ENCODE measurements at regions not wholly inside any gene's neighbourhood (a gene's known extent, or its start where the extent isn't known, plus 50 kb on each side); places are given as distances from the start of the nearest gene placed in this dataset.
A peak's percentile ranks its signal among the peaks of the same experiment; 100 is the strongest.

GRCh38 chr11:131038597-131038996, 122.3 kb upstream of the SNX19 start:
- H2AK5ac ChIP-seq (ENCODE audit: low read length): no peak overlapping the region
- H3K4ac ChIP-seq (ENCODE audit: low read depth, low read length): no peak overlapping the region
- H3K36me3 ChIP-seq (ENCODE audit: control insufficient read depth, insufficient read depth, low read length): no peaks in the 10 kb centered on the region
- H3K9ac ChIP-seq (ENCODE audit: low read length): no peak overlapping the region
- no peak overlapping the region for H4K5ac ChIP-seq (ENCODE audit: low read length)
- H3K23ac ChIP-seq (ENCODE audit: low read length): no peak overlapping the region
- no peak overlapping the region for H4K8ac ChIP-seq (ENCODE audit: low read depth, low read length)
- H2BK120ac ChIP-seq (ENCODE audit: low read depth, low read length): no peak overlapping the region
- WGBS (ENCODE audit: extremely low coverage, insufficient coverage, low lambda C conversion rate): no CpG with 5 or more reads among the region's 5 CpGs
- H2BK5ac ChIP-seq (ENCODE audit: low read length): no peak overlapping the region
- no peak overlapping the region for H3K18ac ChIP-seq (ENCODE audit: low read length)
- no peak overlapping the region for H3K4me3 ChIP-seq (ENCODE audit: low read length)
- peak; percentile 64 for DNase-seq
- H3K4me1 ChIP-seq (ENCODE audit: control insufficient read depth, low read depth, low read length): no peaks in the 10 kb centered on the region
- H3K27me3 ChIP-seq (ENCODE audit: insufficient read depth, low read length, poor library complexity): no peaks in the 10 kb centered on the region
- no peak overlapping the region for H3K4me2 ChIP-seq (ENCODE audit: low read length)
- H3K27ac ChIP-seq (ENCODE audit: low read depth, low read length): no peak overlapping the region
- no peak overlapping the region for H2BK15ac ChIP-seq (replicated peaks; ENCODE audit: low read depth)
- H3K79me2 ChIP-seq (ENCODE audit: control insufficient read depth, insufficient read depth, low read length): no peaks in the 10 kb centered on the region
- H3K56ac ChIP-seq (ENCODE audit: low read length): no peak overlapping the region
- H3K79me1 ChIP-seq (ENCODE audit: low read length): no peaks in the 10 kb centered on the region

- Histone ChIP-seq H2AK5ac (ENCODE audit: low read length) (no peak overlapping the region), H3K4me2 (ENCODE audit: low read length) (no peak overlapping the region), H3K23ac (ENCODE audit: low read length) (no peak overlapping the region), H3K27me3 (ENCODE audit: insufficient read depth, low read length, poor library complexity) (no peaks in the 10 kb centered on the region), H2BK120ac (ENCODE audit: low read depth, low read length) (no peak overlapping the region), H2BK5ac (ENCODE audit: low read length) (no peak overlapping the region), H3K36me3 (ENCODE audit: control insufficient read depth, insufficient read depth, low read length) (no peaks in the 10 kb centered on the region), H3K4me1 (ENCODE audit: control insufficient read depth, low read depth, low read length) (no peaks in the 10 kb centered on the region), H4K8ac (ENCODE audit: low read depth, low read length) (no peak overlapping the region), H3K79me1 (ENCODE audit: low read length) (no peaks in the 10 kb centered on the region), H3K79me2 (ENCODE audit: control insufficient read depth, insufficient read depth, low read length) (no peaks in the 10 kb centered on the region), H2BK15ac (replicated peaks; ENCODE audit: low read depth) (no peak overlapping the region), H3K56ac (ENCODE audit: low read length) (no peak overlapping the region), H3K9ac (ENCODE audit: low read length) (no peak overlapping the region), H4K5ac (ENCODE audit: low read length) (no peak overlapping the region), H3K27ac (ENCODE audit: low read depth, low read length) (no peak overlapping the region), H3K18ac (ENCODE audit: low read length) (no peak overlapping the region), H3K4me3 (ENCODE audit: low read length) (no peak overlapping the region), H3K4ac (ENCODE audit: low read depth, low read length) (no peak overlapping the region)
- DNase-seq: no peak
- no CpG with 5 or more reads among the region's 5 CpGs for WGBS (ENCODE audit: extremely low coverage, insufficient coverage, low lambda C conversion rate)
Observed at GRCh38 chr11:131041331-131042040, 125.2 kb upstream of the SNX19 start.

GRCh38 chr11:131042041-131042390, 125.7 kb upstream of the SNX19 start:
- Histone ChIP-seq H3K4me1 (ENCODE audit: control insufficient read depth, low read depth, low read length) (no peaks in the 10 kb centered on the region), H3K56ac (ENCODE audit: low read length) (no peak overlapping the region), H3K79me2 (ENCODE audit: control insufficient read depth, insufficient read depth, low read length) (no peaks in the 10 kb centered on the region), H2AK5ac (ENCODE audit: low read length) (no peak overlapping the region), H2BK15ac (replicated peaks; ENCODE audit: low read depth) (no peak overlapping the region), H3K4me2 (ENCODE audit: low read length) (no peak overlapping the region), H3K79me1 (ENCODE audit: low read length) (no peaks in the 10 kb centered on the region), H3K27ac (ENCODE audit: low read depth, low read length) (no peak overlapping the region), H3K18ac (ENCODE audit: low read length) (no peak overlapping the region), H3K27me3 (ENCODE audit: insufficient read depth, low read length, poor library complexity) (no peaks in the 10 kb centered on the region), H3K23ac (ENCODE audit: low read length) (no peak overlapping the region), H3K4me3 (ENCODE audit: low read length) (no peak overlapping the region), H3K9ac (ENCODE audit: low read length) (no peak overlapping the region), H4K5ac (ENCODE audit: low read length) (no peak overlapping the region), H3K36me3 (ENCODE audit: control insufficient read depth, insufficient read depth, low read length) (no peaks in the 10 kb centered on the region), H2BK120ac (ENCODE audit: low read depth, low read length) (no peak overlapping the region), H3K4ac (ENCODE audit: low read depth, low read length) (no peak overlapping the region), H4K8ac (ENCODE audit: low read depth, low read length) (no peak overlapping the region), H2BK5ac (ENCODE audit: low read length) (no peak overlapping the region)
- no CpG with 5 or more reads among the region's 1 CpG for WGBS (ENCODE audit: extremely low coverage, insufficient coverage, low lambda C conversion rate)
- no peak for DNase-seq

- Histone ChIP-seq H3K27ac (ENCODE audit: low read depth, low read length) (no peak overlapping the region), H2BK5ac (ENCODE audit: low read length) (no peak overlapping the region), H2BK120ac (ENCODE audit: low read depth, low read length) (no peak overlapping the region), H2AK5ac (ENCODE audit: low read length) (no peak overlapping the region), H3K4me3 (ENCODE audit: low read length) (no peak overlapping the region), H3K4me1 (ENCODE audit: control insufficient read depth, low read depth, low read length) (no peaks in the 10 kb centered on the region), H3K4me2 (ENCODE audit: low read length) (no peak overlapping the region), H2BK15ac (replicated peaks; ENCODE audit: low read depth) (no peak overlapping the region), H3K23ac (ENCODE audit: low read length) (no peak overlapping the region), H4K8ac (ENCODE audit: low read depth, low read length) (no peak overlapping the region), H3K27me3 (ENCODE audit: insufficient read depth, low read length, poor library complexity) (no peaks in the 10 kb centered on the region), H3K79me2 (ENCODE audit: control insufficient read depth, insufficient read depth, low read length) (no peaks in the 10 kb centered on the region), H3K36me3 (ENCODE audit: control insufficient read depth, insufficient read depth, low read length) (no peaks in the 10 kb centered on the region), H4K5ac (ENCODE audit: low read length) (no peak overlapping the region), H3K4ac (ENCODE audit: low read depth, low read length) (no peak overlapping the region), H3K9ac (ENCODE audit: low read length) (no peak overlapping the region), H3K79me1 (ENCODE audit: low read length) (no peaks in the 10 kb centered on the region), H3K56ac (ENCODE audit: low read length) (no peak overlapping the region), H3K18ac (ENCODE audit: low read length) (no peak overlapping the region)
- no peak for DNase-seq
- no CpG with 5 or more reads among the region's 1 CpG for WGBS (ENCODE audit: extremely low coverage, insufficient coverage, low lambda C conversion rate)
Observed at GRCh38 chr11:131043251-131043650, 127.0 kb upstream of the SNX19 start.

- Histone ChIP-seq H3K36me3 (ENCODE audit: control insufficient read depth, insufficient read depth, low read length) (no peaks in the 10 kb centered on the region), H3K27ac (ENCODE audit: low read depth, low read length) (no peak overlapping the region), H3K4me3 (ENCODE audit: low read length) (no peak overlapping the region), H3K9ac (ENCODE audit: low read length) (no peak overlapping the region), H2BK120ac (ENCODE audit: low read depth, low read length) (no peak overlapping the region), H3K18ac (ENCODE audit: low read length) (no peak overlapping the region), H3K56ac (ENCODE audit: low read length) (no peak overlapping the region), H3K79me1 (ENCODE audit: low read length) (no peaks in the 10 kb centered on the region), H3K4me1 (ENCODE audit: control insufficient read depth, low read depth, low read length) (no peaks in the 10 kb centered on the region), H4K8ac (ENCODE audit: low read depth, low read length) (no peak overlapping the region), H4K5ac (ENCODE audit: low read length) (no peak overlapping the region), H2AK5ac (ENCODE audit: low read length) (no peak overlapping the region), H3K27me3 (ENCODE audit: insufficient read depth, low read length, poor library complexity) (no peaks in the 10 kb centered on the region), H2BK15ac (replicated peaks; ENCODE audit: low read depth) (no peak overlapping the region), H3K79me2 (ENCODE audit: control insufficient read depth, insufficient read depth, low read length) (no peaks in the 10 kb centered on the region), H3K4me2 (ENCODE audit: low read length) (no peak overlapping the region), H3K4ac (ENCODE audit: low read depth, low read length) (no peak overlapping the region), H2BK5ac (ENCODE audit: low read length) (no peak overlapping the region), H3K23ac (ENCODE audit: low read length) (no peak overlapping the region)
- no peak for DNase-seq
- WGBS (ENCODE audit: extremely low coverage, insufficient coverage, low lambda C conversion rate): no CpG with 5 or more reads among the region's 7 CpGs
Observed at GRCh38 chr11:131044851-131045250, 128.6 kb upstream of the SNX19 start.

- Histone ChIP-seq H2AK5ac (ENCODE audit: low read length) (no peak overlapping the region), H3K79me1 (ENCODE audit: low read length) (no peaks in the 10 kb centered on the region), H2BK5ac (ENCODE audit: low read length) (no peak overlapping the region), H3K4me3 (ENCODE audit: low read length) (no peak overlapping the region), H3K56ac (ENCODE audit: low read length) (no peak overlapping the region), H2BK15ac (replicated peaks; ENCODE audit: low read depth) (no peak overlapping the region), H4K8ac (ENCODE audit: low read depth, low read length) (no peak overlapping the region), H3K4ac (ENCODE audit: low read depth, low read length) (no peak overlapping the region), H3K4me1 (ENCODE audit: control insufficient read depth, low read depth, low read length) (no peaks in the 10 kb centered on the region), H3K27me3 (ENCODE audit: insufficient read depth, low read length, poor library complexity) (no peaks in the 10 kb centered on the region), H3K9ac (ENCODE audit: low read length) (no peak overlapping the region), H3K36me3 (ENCODE audit: control insufficient read depth, insufficient read depth, low read length) (no peaks in the 10 kb centered on the region), H3K4me2 (ENCODE audit: low read length) (no peak overlapping the region), H3K27ac (ENCODE audit: low read depth, low read length) (no peak overlapping the region), H4K5ac (ENCODE audit: low read length) (no peak overlapping the region), H2BK120ac (ENCODE audit: low read depth, low read length) (no peak overlapping the region), H3K18ac (ENCODE audit: low read length) (no peak overlapping the region), H3K79me2 (ENCODE audit: control insufficient read depth, insufficient read depth, low read length) (no peaks in the 10 kb centered on the region), H3K23ac (ENCODE audit: low read length) (no peak overlapping the region)
- no CpG with 5 or more reads among the region's 3 CpGs for WGBS (ENCODE audit: extremely low coverage, insufficient coverage, low lambda C conversion rate)
- no peak for DNase-seq
Observed at GRCh38 chr11:131052367-131052766, 136.1 kb upstream of the SNX19 start.

Measured in mesendoderm (in vitro differentiated cells).